HEK293T (cell line): ENCODE measurements at regions not wholly inside any gene's neighbourhood (a gene's known extent, or its start where the extent isn't known, plus 50 kb on each side); places are given as distances from the start of the nearest gene placed in this dataset.

ENCODE experiments used
- NFRKB ChIP-seq: fragments of 450-650 bp; IDR thresholded peaks from 2 replicates; pipeline ENCODE4 v1.6.1; 2016; ENCODE audit warnings: mild to moderate bottlenecking, moderate library complexity
- SP1 ChIP-seq: fragments of 450-650 bp; IDR thresholded peaks from 2 replicates; pipeline ENCODE4 v1.6.1; 2017
- TARDBP ChIP-seq: fragments of 450-650 bp; IDR thresholded peaks from 2 replicates; pipeline ENCODE4 v1.6.1; 2016

DNA sequence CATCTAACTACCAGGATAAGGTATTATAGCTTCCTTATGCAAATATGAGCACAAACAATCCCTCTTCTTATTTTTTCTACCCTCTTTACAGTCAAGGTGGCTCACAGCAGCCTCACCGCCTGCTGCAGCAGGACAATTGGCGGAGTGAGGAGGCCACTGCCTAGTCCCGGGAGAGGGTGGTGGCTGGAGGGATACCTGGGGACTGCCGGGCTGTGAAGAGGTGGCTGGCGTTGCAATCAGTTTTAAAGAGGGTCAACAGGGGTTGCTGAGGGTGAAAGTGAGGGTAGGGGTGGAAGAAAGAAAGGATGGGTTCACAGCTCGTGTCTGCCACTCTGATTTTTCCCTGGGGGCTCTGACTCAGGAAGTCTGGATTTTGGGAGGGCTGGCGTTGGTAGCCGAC is 105.1 kb upstream of the SLC6A6 start:
- TF ChIP-seq TARDBP = no peak
- TF ChIP-seq SP1 = no peak
- TF ChIP-seq NFRKB = no peak
